ENCODE measurements at regions not wholly inside any gene's neighbourhood (a gene's known extent, or its start where the extent isn't known, plus 50 kb on each side); places are given as distances from the start of the nearest gene placed in this dataset.

- DNase-seq (ENCODE audit: low read depth), result no peak
- TF ChIP-seq CTCF (IDR thresholded peaks at IDR 0.05; ENCODE audit: insufficient read depth, low read depth, low read length, missing control alignments), result no peak
- no peak overlapping the region for H3K4me3 ChIP-seq (ENCODE audit: low read depth, low read length)
Measured at GRCh38 chr16:50928065-50928464, 186.2 kb downstream of the CYLD start.

GRCh38 chr16:50925758-50926357, 184.0 kb downstream of the CYLD start:
- DNase-seq (ENCODE audit: low read depth), result no peak
- no peak overlapping the region for H3K4me3 ChIP-seq (ENCODE audit: low read depth, low read length)
- TF ChIP-seq CTCF (IDR thresholded peaks at IDR 0.05; ENCODE audit: insufficient read depth, low read depth, low read length, missing control alignments), result no peak

GRCh38 chr16:50924759-50925545, 183.1 kb downstream of the CYLD start:
- H3K4me3 ChIP-seq (ENCODE audit: low read depth, low read length), result no peak overlapping the region
- peak; percentile 5 for DNase-seq (ENCODE audit: low read depth)
- no peak for TF ChIP-seq CTCF (IDR thresholded peaks at IDR 0.05; ENCODE audit: insufficient read depth, low read depth, low read length, missing control alignments)

- DNase-seq (ENCODE audit: low read depth), result no peak
- H3K4me3 ChIP-seq (ENCODE audit: low read depth, low read length), result no peak overlapping the region
- no peak for TF ChIP-seq CTCF (IDR thresholded peaks at IDR 0.05; ENCODE audit: insufficient read depth, low read depth, low read length, missing control alignments)
Measured at GRCh38 chr16:50917950-50918703, 176.2 kb downstream of the CYLD start.

- no peak for DNase-seq (ENCODE audit: low read depth)
- TF ChIP-seq CTCF (IDR thresholded peaks at IDR 0.05; ENCODE audit: insufficient read depth, low read depth, low read length, missing control alignments), result no peak
- H3K4me3 ChIP-seq (ENCODE audit: low read depth, low read length), result no peak overlapping the region
Measured at GRCh38 chr16:50916040-50916439, 174.2 kb downstream of the CYLD start.

- DNase-seq (ENCODE audit: low read depth), result no peak
- no peak for TF ChIP-seq CTCF (IDR thresholded peaks at IDR 0.05; ENCODE audit: insufficient read depth, low read depth, low read length, missing control alignments)
- no peak overlapping the region for H3K4me3 ChIP-seq (ENCODE audit: low read depth, low read length)
Measured at GRCh38 chr16:50915120-50915519, 173.2 kb downstream of the CYLD start.
